ENCODE measurements at regions not wholly inside any gene's neighbourhood (a gene's known extent, or its start where the extent isn't known, plus 50 kb on each side); places are given as distances from the start of the nearest gene placed in this dataset.
A peak's percentile ranks its signal among the peaks of the same experiment; 100 is the strongest.

DNA sequence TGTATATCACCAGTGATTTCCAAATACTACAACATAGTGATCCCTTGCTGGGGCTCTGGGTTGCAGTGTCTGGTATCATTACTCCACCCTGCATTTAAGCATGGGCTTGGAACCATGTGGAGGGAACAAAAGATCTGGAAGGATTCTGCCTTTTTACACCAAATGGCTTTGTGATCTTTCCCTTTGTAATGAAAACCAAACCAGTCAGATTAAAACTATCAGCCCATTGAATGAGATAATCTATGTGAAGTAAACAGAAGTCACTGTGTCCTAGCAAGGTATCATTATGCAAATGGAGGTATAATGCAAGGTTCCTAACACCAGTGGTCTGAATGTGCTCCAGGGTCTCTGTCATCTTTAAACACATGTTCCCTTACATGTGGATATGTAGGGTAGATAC, 474.7 kb upstream of the TNP1 start:
- H3K4me3 ChIP-seq (ENCODE audit: low read length in 2 of 2) = no peak overlapping the region
- no peak overlapping the region for H3K27ac ChIP-seq (ENCODE audit: low read depth in 1 of 2, low read length in 2 of 2)
- ATAC-seq (ENCODE audit: low FRiP score) (no peak), DNase-seq (no peak)
- H3K36me3 ChIP-seq (ENCODE audit: control insufficient read depth in 1 of 2, insufficient read depth in 2 of 2, low read length in 1 of 2) = no peaks in the 10 kb centered on the region
- intact Hi-C loops (cut with DNase I) = no loop called here
- H3K4me1 ChIP-seq (ENCODE audit: control insufficient read depth in 1 of 2, insufficient read depth in 2 of 2, low read length in 2 of 2) = peaks cover 0 to 4% of the 10 kb centered on the region in 2 donors
- no peaks in the 10 kb centered on the region for H3K27me3 ChIP-seq (ENCODE audit: control insufficient read depth in 1 of 2, insufficient read depth in 2 of 2, low read length in 1 of 2)
- H3K9me3 ChIP-seq (ENCODE audit: control insufficient read depth, low read length) = no peaks in the 10 kb centered on the region

DNA sequence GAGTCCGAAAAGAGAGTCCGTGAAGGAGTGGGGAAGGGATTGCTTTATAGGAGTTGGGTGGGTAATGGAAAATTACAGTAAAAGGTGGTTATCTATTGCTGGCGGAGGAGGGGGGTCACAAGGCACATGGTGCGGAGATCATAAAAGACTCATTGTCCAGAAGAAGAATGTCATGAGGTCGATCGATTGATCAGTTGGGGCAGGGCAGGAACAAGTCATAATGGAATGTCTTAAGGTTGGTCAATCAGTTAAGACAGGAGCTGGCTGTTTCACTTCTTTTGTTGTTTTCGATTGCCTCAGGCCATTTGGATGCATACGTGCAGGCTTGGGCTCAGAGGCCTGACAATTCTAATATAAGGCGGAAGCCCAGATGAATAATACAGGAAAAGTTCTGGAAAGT, 473.0 kb upstream of the TNP1 start:
- no peak for DNase-seq
- intact Hi-C loops (cut with DNase I) = no loop called here
- Histone ChIP-seq H3K27me3 (ENCODE audit: control insufficient read depth in 1 of 2, insufficient read depth in 2 of 2, low read length in 1 of 2) (no peaks in the 10 kb centered on the region), H3K36me3 (ENCODE audit: control insufficient read depth in 1 of 2, insufficient read depth in 2 of 2, low read length in 1 of 2) (no peaks in the 10 kb centered on the region), H3K9me3 (ENCODE audit: control insufficient read depth, low read length) (no peaks in the 10 kb centered on the region), H3K4me3 (ENCODE audit: low read length in 2 of 2) (no peak overlapping the region), H3K4me1 (ENCODE audit: control insufficient read depth in 1 of 2, insufficient read depth in 2 of 2, low read length in 2 of 2) (peaks cover 0 to 4% of the 10 kb centered on the region in 2 donors), H3K27ac (ENCODE audit: low read depth in 1 of 2, low read length in 2 of 2) (no peak overlapping the region)
- no peak for ATAC-seq (ENCODE audit: low FRiP score)
- WGBS, 2 donors = 93 to 94% methylated on average over 9 of the region's 9 CpGs

DNA sequence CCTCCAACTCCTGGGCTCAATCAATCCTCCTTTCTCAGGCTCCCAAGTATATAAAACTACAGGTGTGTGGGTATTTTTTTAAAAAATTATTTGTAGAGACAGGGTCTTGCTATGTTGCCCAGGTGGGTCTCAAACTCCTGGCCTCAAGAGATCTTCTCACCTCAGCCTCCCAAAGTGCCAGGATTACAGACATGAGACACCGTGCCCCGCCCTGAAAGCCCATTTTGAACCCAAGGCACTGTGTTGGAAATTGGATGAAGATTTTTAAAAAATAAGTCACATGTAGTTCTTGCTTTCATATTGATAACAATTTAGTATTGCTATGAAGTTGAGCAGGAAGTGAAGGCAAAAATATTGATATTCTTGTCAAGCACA, 472.5 kb upstream of the TNP1 start:
- Histone ChIP-seq H3K4me3 (ENCODE audit: low read length in 2 of 2) (no peak overlapping the region), H3K36me3 (ENCODE audit: control insufficient read depth in 1 of 2, insufficient read depth in 2 of 2, low read length in 1 of 2) (no peaks in the 10 kb centered on the region), H3K27me3 (ENCODE audit: control insufficient read depth in 1 of 2, insufficient read depth in 2 of 2, low read length in 1 of 2) (no peaks in the 10 kb centered on the region), H3K9me3 (ENCODE audit: control insufficient read depth, low read length) (no peaks in the 10 kb centered on the region), H3K27ac (ENCODE audit: low read depth in 1 of 2, low read length in 2 of 2) (no peak overlapping the region), H3K4me1 (ENCODE audit: control insufficient read depth in 1 of 2, insufficient read depth in 2 of 2, low read length in 2 of 2) (peaks cover 0 to 4% of the 10 kb centered on the region in 2 donors)
- DNase-seq (no peak), ATAC-seq (ENCODE audit: low FRiP score) (no peak)
- intact Hi-C loops (cut with DNase I) = no loop called here
- 98 to 100% methylated on average over 2 of the region's 2 CpGs for WGBS, 2 donors

DNA sequence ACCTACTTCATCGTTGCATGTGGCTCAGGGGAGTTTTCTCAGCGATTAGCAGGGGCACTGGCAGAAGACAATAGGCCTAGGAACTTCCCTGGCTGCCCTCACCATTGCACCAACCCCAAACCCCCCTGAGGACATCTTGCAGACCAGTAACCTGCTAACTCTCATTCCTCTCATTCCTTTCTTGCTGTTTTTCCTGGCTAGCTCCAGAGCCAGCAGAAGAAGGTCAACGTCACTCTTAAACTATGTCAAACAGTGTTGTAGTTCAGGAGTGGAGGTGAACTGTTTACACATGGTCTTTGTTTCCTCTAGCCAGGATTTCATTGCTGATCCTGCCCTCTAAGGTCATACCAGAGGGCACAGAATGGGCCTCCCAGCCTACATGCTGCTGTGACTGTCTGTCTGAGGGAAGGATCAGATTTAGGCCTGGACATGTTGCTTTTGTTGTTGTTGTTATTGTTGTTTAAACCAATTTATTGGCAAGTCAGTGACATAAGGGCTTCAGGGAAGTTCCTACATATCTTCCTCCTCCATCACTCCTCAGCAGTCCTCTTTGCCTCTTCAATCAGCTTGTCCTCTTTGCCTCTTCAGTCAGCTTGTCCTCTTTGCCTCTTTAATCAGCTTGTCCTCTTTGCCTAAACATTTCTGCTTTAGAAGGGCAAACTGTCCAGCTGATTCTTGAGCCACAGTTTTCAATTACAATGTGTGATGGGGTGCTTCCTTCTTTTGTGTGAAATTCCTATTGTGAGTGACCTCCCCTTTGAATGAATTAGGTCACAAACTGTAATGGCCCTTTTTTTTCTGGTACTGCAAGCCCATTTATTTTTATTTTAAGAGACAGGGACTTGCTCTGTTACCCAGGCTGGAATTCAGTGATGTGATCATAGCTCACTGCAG, 471.9 kb upstream of the TNP1 start:
- Histone ChIP-seq H3K27ac (ENCODE audit: low read depth in 1 of 2, low read length in 2 of 2) (peak overlapping the region; percentile 24 to 90), H3K27me3 (ENCODE audit: control insufficient read depth in 1 of 2, insufficient read depth in 2 of 2, low read length in 1 of 2) (no peaks in the 10 kb centered on the region), H3K36me3 (ENCODE audit: control insufficient read depth in 1 of 2, insufficient read depth in 2 of 2, low read length in 1 of 2) (no peaks in the 10 kb centered on the region), H3K4me1 (ENCODE audit: control insufficient read depth in 1 of 2, insufficient read depth in 2 of 2, low read length in 2 of 2) (peaks cover 0 to 4% of the 10 kb centered on the region in 2 donors), H3K9me3 (ENCODE audit: control insufficient read depth, low read length) (no peaks in the 10 kb centered on the region), H3K4me3 (ENCODE audit: low read length in 2 of 2) (no peak overlapping the region)
- WGBS, 2 donors = 9 to 14% methylated on average over 3 of the region's 3 CpGs
- ATAC-seq (ENCODE audit: low FRiP score) (no peak), DNase-seq (no peak)
- intact Hi-C loops (cut with DNase I) = no loop called here

DNA sequence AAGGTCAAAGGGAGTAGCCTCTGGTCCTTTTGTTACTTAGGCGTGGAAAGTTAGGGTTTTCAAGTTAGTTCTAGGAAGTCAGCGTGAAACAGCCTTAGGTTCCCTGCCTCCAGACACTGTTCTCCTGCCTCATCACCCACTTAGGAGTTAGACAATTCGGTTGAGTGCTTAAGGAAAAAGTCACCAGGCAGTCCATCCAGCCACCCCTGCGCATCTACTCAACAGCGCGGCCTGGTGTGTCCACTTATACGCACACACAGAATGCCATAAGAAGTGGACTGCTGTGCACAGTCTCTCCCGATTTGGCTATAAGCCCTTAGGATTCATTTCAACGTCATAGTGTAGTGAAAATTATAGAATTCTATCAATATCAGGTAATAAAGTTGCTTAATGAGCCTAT, 470.8 kb upstream of the TNP1 start:
- Histone ChIP-seq H3K4me3 (ENCODE audit: low read length in 2 of 2) (no peak overlapping the region), H3K36me3 (ENCODE audit: control insufficient read depth in 1 of 2, insufficient read depth in 2 of 2, low read length in 1 of 2) (no peaks in the 10 kb centered on the region), H3K4me1 (ENCODE audit: control insufficient read depth in 1 of 2, insufficient read depth in 2 of 2, low read length in 2 of 2) (peaks cover 0 to 4% of the 10 kb centered on the region in 2 donors), H3K27me3 (ENCODE audit: control insufficient read depth in 1 of 2, insufficient read depth in 2 of 2, low read length in 1 of 2) (no peaks in the 10 kb centered on the region), H3K9me3 (ENCODE audit: control insufficient read depth, low read length) (no peaks in the 10 kb centered on the region), H3K27ac (ENCODE audit: low read depth in 1 of 2, low read length in 2 of 2) (no peak overlapping the region)
- no peak for DNase-seq
- WGBS, 2 donors = 96 to 97% methylated on average over 9 of the region's 9 CpGs
- intact Hi-C loops (cut with DNase I) = no loop called here
- ATAC-seq (ENCODE audit: low FRiP score) = no peak

DNA sequence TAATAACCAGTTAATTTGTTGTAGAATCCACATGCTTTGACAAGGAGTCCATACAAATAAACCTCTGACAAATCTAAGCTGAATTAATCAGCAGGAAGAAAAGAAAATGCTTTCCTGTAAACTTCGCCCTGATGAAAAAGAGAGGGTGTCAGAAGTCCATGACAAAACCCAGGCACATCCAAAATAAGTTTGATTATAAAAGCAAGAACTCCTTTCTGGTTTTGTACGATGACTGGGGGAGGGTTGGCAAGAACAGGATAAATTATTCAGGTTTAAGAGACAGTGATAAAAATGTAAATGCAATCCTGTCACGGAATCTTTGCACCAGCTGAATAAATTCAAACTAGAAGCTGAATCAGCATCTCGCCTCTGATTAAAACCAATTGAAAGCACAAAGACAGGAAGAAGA, 469.2 kb upstream of the TNP1 start:
- DNase-seq (no peak), ATAC-seq (ENCODE audit: low FRiP score) (no peak)
- Histone ChIP-seq H3K4me3 (ENCODE audit: low read length in 2 of 2) (no peak overlapping the region), H3K27me3 (ENCODE audit: control insufficient read depth in 1 of 2, insufficient read depth in 2 of 2, low read length in 1 of 2) (no peaks in the 10 kb centered on the region), H3K9me3 (ENCODE audit: control insufficient read depth, low read length) (no peaks in the 10 kb centered on the region), H3K36me3 (ENCODE audit: control insufficient read depth in 1 of 2, insufficient read depth in 2 of 2, low read length in 1 of 2) (no peaks in the 10 kb centered on the region), H3K4me1 (ENCODE audit: control insufficient read depth in 1 of 2, insufficient read depth in 2 of 2, low read length in 2 of 2) (peaks cover 0 to 4% of the 10 kb centered on the region in 2 donors), H3K27ac (ENCODE audit: low read depth in 1 of 2, low read length in 2 of 2) (no peak overlapping the region)
- intact Hi-C loops (cut with DNase I) = no loop called here
- 60 to 66% methylated on average over 4 of the region's 4 CpGs for WGBS, 2 donors

DNA sequence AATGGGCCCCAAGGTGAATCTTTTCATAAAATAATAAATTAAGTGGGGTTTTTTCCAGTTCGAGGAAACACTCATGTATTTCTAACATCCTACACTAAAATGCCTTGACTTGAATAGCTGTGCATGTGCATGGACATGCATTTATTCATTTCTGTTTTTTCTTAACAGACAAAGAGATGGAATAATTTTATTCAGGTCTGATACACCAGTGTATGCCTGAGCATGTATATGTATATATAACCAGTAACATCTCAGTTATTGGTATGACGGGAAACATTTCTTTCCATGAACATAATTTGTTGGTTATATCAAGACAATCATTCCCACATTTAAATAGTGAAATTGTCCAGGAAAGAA, 468.7 kb upstream of the TNP1 start:
- WGBS, 2 donors = 91 to 94% methylated on average over 2 of the region's 2 CpGs
- no peak for ATAC-seq (ENCODE audit: low FRiP score)
- H3K9me3 ChIP-seq (ENCODE audit: control insufficient read depth, low read length) = no peaks in the 10 kb centered on the region

DNA sequence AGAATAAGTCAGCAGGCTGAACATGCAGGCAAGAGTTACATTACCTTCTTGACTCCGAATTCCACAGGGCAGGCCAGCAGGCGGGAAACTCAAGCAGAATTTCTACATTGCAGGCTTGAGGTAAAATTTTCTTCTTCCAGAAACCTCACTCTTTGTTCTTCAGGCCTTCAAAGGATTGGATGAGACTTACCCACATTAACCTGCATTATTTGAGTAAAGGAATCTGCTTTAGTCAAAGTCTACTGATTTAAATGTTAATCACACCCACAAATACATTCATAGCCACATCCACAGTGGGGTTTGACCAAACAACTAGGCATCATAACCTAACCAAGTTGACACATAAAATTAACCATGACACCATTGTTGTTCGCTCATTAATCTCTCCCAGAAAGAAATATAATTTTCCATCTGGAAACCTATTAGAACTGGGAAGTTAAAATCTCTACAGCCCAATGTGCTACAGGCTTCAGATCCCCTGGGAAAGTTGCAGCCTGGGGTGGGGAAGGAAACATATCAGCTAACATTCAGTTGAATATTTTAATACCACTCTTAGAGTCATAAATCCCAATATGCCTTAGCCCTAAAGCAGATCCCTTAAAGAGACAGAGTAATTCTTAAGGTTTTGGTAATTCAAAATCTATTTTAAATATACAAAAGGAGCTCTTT, 468.2 kb upstream of the TNP1 start:
- WGBS, 2 donors = 88 to 92% methylated on average over 3 of the region's 3 CpGs
- no peaks in the 10 kb centered on the region for H3K9me3 ChIP-seq (ENCODE audit: control insufficient read depth, low read length)
- H3K27ac ChIP-seq (ENCODE audit: low read depth in 1 of 2, low read length in 2 of 2) = no peak overlapping the region
- H3K27me3 ChIP-seq (ENCODE audit: control insufficient read depth in 1 of 2, insufficient read depth in 2 of 2, low read length in 1 of 2) = no peaks in the 10 kb centered on the region
- H3K4me3 ChIP-seq (ENCODE audit: low read length in 2 of 2) = no peak overlapping the region
- no peak for ATAC-seq (ENCODE audit: low FRiP score)
- no peaks in the 10 kb centered on the region for H3K36me3 ChIP-seq (ENCODE audit: control insufficient read depth in 1 of 2, insufficient read depth in 2 of 2, low read length in 1 of 2)
- DNase-seq = no peak
- H3K4me1 ChIP-seq (ENCODE audit: control insufficient read depth in 1 of 2, insufficient read depth in 2 of 2, low read length in 2 of 2) = peaks cover 0 to 4% of the 10 kb centered on the region in 2 donors
- intact Hi-C loops (cut with DNase I) = no loop called here

More for the DNA sequence above, 468.7 kb upstream of the TNP1 start:
- Histone ChIP-seq H3K36me3 (ENCODE audit: control insufficient read depth in 1 of 2, insufficient read depth in 2 of 2, low read length in 1 of 2) (no peaks in the 10 kb centered on the region), H3K27me3 (ENCODE audit: control insufficient read depth in 1 of 2, insufficient read depth in 2 of 2, low read length in 1 of 2) (no peaks in the 10 kb centered on the region), H3K4me3 (ENCODE audit: low read length in 2 of 2) (no peak overlapping the region), H3K4me1 (ENCODE audit: control insufficient read depth in 1 of 2, insufficient read depth in 2 of 2, low read length in 2 of 2) (peaks cover 0 to 4% of the 10 kb centered on the region in 2 donors), H3K27ac (ENCODE audit: low read depth in 1 of 2, low read length in 2 of 2) (no peak overlapping the region)
- no peak for DNase-seq
- intact Hi-C loops (cut with DNase I) = no loop called here

Measured in aorta (tissue), 5 donors.